SK-N-SH treated with all-trans-retinoic acid at 6 μM for 48 hours (cell line): ENCODE measurements at regions not wholly inside any gene's neighbourhood (a gene's known extent, or its start where the extent isn't known, plus 50 kb on each side); places are given as distances from the start of the nearest gene placed in this dataset.

ENCODE experiments used
- ARNTL ChIP-seq: fragments of 450-650 bp; formaldehyde crosslinking; IDR thresholded peaks from 2 replicates; pipeline ENCODE4 v1.5.0; 2020; ENCODE audit warnings: low read depth, mild to moderate bottlenecking, moderate library complexity, borderline replicate concordance
- CREB5 ChIP-seq: fragments of 250-450 bp; sonication (Bioruptor Pico); IDR thresholded peaks from 2 replicates; pipeline ENCODE4 v1.5.1; 2020; ENCODE audit warnings: low read depth, mild to moderate bottlenecking, moderate library complexity
- CSDC2 ChIP-seq: fragments of 250-450 bp; sonication (Bioruptor Pico); IDR thresholded peaks from 2 replicates; pipeline ENCODE4 v1.5.0; 2020; ENCODE audit warnings: mild to moderate bottlenecking, moderate library complexity
- CSRNP3 ChIP-seq: fragments of 250-450 bp; sonication (Bioruptor Pico); IDR thresholded peaks from 2 replicates; pipeline ENCODE4 v1.5.1; 2021; ENCODE audit warnings: mild to moderate bottlenecking, moderate library complexity
- ISL1 ChIP-seq: fragments of 250-450 bp; sonication (Bioruptor Pico); IDR thresholded peaks from 2 replicates; pipeline ENCODE4 v2.1.2; 2022; ENCODE audit warnings: mild to moderate bottlenecking, moderate library complexity
- OSR1 ChIP-seq: fragments of 250-450 bp; sonication (Bioruptor Pico); IDR thresholded peaks from 2 replicates; pipeline ENCODE4 v1.8.0; 2022; ENCODE audit warnings: moderate library complexity, mild to moderate bottlenecking, inconsistent platforms
- PATZ1 ChIP-seq: fragments of 250-450 bp; sonication (Bioruptor Pico); IDR thresholded peaks from 2 replicates; pipeline ENCODE4 v1.8.0; 2020; ENCODE audit warnings: mild to moderate bottlenecking, moderate library complexity, borderline replicate concordance
- RARB ChIP-seq: fragments of 250-450 bp; sonication (Bioruptor Pico); IDR thresholded peaks from 2 replicates; pipeline ENCODE4 v1.8.0; 2021; ENCODE audit warnings: mild to moderate bottlenecking, moderate library complexity
- SNAI2 ChIP-seq: fragments of 250-450 bp; sonication (Bioruptor Pico); IDR thresholded peaks from 2 replicates; pipeline ENCODE4 v1.5.0; 2020; ENCODE audit warnings: mild to moderate bottlenecking, moderate library complexity
- TCF4 ChIP-seq: fragments of 250-450 bp; sonication (Bioruptor Pico); IDR thresholded peaks from 2 replicates; pipeline ENCODE4 v1.8.0; 2021; ENCODE audit warnings: mild to moderate bottlenecking, moderate library complexity, borderline replicate concordance
- ZFP3 ChIP-seq: fragments of 250-450 bp; sonication (Bioruptor Pico); IDR thresholded peaks from 2 replicates; pipeline ENCODE4 v1.5.0; 2020; ENCODE audit warnings: mild to moderate bottlenecking, moderate library complexity
- ZNF565 ChIP-seq: fragments of 450-650 bp; formaldehyde crosslinking; conservative IDR thresholded peaks from 2 replicates; pipeline ENCODE4 v1.5.0; 2020; ENCODE audit warnings: low read depth, mild to moderate bottlenecking, moderate library complexity
- TF ChIP-seq, protein P1 (sequence below): fragments of 250-450 bp; sonication (Bioruptor Pico); IDR thresholded peaks from 2 replicates; pipeline ENCODE4 v1.8.0; 2021; ENCODE audit warnings: low read depth, mild to moderate bottlenecking, moderate library complexity, borderline replicate concordance

GRCh38 chr17:77394540-77395295 lies 253.9 kb downstream of the SEC14L1 start:
- TF ChIP-seq RARB (CRISPR knock-in tag) (no peak), ZFP3 (no peak), ISL1 (CRISPR knock-in tag) (no peak), CREB5 (CRISPR knock-in tag) (no peak), ARNTL (CRISPR knock-in tag) (no peak), ZNF565 (CRISPR knock-in tag) (no peak), SNAI2 (CRISPR knock-in tag) (no peak), PATZ1 (CRISPR knock-in tag) (no peak), CSDC2 (CRISPR knock-in tag) (no peak), OSR1 (no peak), TCF4 (CRISPR knock-in tag) (no peak), CSRNP3 (CRISPR knock-in tag) (no peak)
- TF ChIP-seq, protein P1, sequence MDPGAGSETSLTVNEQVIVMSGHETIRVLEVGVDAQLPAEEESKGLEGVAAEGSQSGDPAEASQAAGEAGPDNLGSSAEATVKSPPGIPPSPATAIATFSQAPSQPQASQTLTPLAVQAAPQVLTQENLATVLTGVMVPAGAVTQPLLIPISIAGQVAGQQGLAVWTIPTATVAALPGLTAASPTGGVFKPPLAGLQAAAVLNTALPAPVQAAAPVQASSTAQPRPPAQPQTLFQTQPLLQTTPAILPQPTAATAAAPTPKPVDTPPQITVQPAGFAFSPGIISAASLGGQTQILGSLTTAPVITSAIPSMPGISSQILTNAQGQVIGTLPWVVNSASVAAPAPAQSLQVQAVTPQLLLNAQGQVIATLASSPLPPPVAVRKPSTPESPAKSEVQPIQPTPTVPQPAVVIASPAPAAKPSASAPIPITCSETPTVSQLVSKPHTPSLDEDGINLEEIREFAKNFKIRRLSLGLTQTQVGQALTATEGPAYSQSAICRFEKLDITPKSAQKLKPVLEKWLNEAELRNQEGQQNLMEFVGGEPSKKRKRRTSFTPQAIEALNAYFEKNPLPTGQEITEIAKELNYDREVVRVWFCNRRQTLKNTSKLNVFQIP (CRISPR knock-in tag): no peak
